ENCODE measurements at regions not wholly inside any gene's neighbourhood (a gene's known extent, or its start where the extent isn't known, plus 50 kb on each side); places are given as distances from the start of the nearest gene placed in this dataset.

DNA sequence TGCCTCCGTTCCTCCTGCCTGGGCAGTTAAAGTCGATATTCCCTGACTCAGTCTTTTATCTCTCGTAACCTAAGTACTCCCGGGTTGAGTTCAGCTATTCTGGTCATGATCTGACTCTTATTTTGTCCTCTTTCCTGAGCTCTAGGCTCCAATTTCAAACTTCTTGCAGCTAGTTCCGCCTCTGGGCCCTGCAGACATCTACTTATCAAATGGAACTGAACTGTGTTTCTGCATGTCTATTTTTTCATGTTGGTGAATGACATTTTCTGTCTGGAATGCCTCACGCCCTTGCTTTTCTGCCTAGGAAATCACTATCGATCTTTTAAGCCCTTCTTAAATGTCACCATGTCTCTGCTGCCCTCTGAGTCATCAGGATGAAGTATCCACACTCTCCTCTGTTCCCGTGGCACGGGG is 101.5 kb downstream of the VAPA start:
- H3F3A ChIP-seq (ENCODE audit: control insufficient read depth, insufficient read depth): no peaks in the 10 kb centered on the region
- H3K79me2 ChIP-seq (ENCODE audit: control insufficient read depth, low read length): no peaks in the 10 kb centered on the region
- no peak overlapping the region for H3K4me3 ChIP-seq (ENCODE audit: low read length)
- no peak overlapping the region for H3K4me2 ChIP-seq (ENCODE audit: low read length)
- no peaks in the 10 kb centered on the region for H3K27me3 ChIP-seq (ENCODE audit: control insufficient read depth, low read length)
- no peaks in the 10 kb centered on the region for H4K20me1 ChIP-seq (ENCODE audit: control insufficient read depth, insufficient read depth, low read depth, low read length)
- H3K9me2 ChIP-seq (replicated peaks; ENCODE audit: control insufficient read depth, low read length): no peaks in the 10 kb centered on the region
- TF ChIP-seq, protein P1, sequence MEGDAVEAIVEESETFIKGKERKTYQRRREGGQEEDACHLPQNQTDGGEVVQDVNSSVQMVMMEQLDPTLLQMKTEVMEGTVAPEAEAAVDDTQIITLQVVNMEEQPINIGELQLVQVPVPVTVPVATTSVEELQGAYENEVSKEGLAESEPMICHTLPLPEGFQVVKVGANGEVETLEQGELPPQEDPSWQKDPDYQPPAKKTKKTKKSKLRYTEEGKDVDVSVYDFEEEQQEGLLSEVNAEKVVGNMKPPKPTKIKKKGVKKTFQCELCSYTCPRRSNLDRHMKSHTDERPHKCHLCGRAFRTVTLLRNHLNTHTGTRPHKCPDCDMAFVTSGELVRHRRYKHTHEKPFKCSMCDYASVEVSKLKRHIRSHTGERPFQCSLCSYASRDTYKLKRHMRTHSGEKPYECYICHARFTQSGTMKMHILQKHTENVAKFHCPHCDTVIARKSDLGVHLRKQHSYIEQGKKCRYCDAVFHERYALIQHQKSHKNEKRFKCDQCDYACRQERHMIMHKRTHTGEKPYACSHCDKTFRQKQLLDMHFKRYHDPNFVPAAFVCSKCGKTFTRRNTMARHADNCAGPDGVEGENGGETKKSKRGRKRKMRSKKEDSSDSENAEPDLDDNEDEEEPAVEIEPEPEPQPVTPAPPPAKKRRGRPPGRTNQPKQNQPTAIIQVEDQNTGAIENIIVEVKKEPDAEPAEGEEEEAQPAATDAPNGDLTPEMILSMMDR (IDR thresholded peaks at IDR 0.05; ENCODE audit: low read depth, low read length, poor library complexity, severe bottlenecking): no peak
- no peak for TF ChIP-seq EZH2phosphoT487 (IDR thresholded peaks at IDR 0.05; ENCODE audit: borderline replicate concordance, low read length)
- no peaks in the 10 kb centered on the region for H3K36me3 ChIP-seq (ENCODE audit: control insufficient read depth, low read length)
- H3K9me3 ChIP-seq (ENCODE audit: control insufficient read depth, insufficient read depth, low read length): no peaks in the 10 kb centered on the region
- H3K4me1 ChIP-seq (ENCODE audit: control insufficient read depth, low read length): peaks cover 25% of the 10 kb centered on the region
- no peak overlapping the region for H3K27ac ChIP-seq (ENCODE audit: low read depth, low read length)

- H3K9me2 ChIP-seq (replicated peaks; ENCODE audit: control insufficient read depth, low read length): no peaks in the 10 kb centered on the region
- no peaks in the 10 kb centered on the region for H3K36me3 ChIP-seq (ENCODE audit: control insufficient read depth, low read length)
- H3K9me3 ChIP-seq (ENCODE audit: control insufficient read depth, insufficient read depth, low read length): no peaks in the 10 kb centered on the region
- TF ChIP-seq EZH2phosphoT487 (IDR thresholded peaks at IDR 0.05; ENCODE audit: borderline replicate concordance, low read length): no peak
- TF ChIP-seq, protein P1 (IDR thresholded peaks at IDR 0.05; ENCODE audit: low read depth, low read length, poor library complexity, severe bottlenecking): peak; percentile 27
- no peaks in the 10 kb centered on the region for H3F3A ChIP-seq (ENCODE audit: control insufficient read depth, insufficient read depth)
- no peaks in the 10 kb centered on the region for H4K20me1 ChIP-seq (ENCODE audit: control insufficient read depth, insufficient read depth, low read depth, low read length)
- no peaks in the 10 kb centered on the region for H3K27me3 ChIP-seq (ENCODE audit: control insufficient read depth, low read length)
- peaks cover 25% of the 10 kb centered on the region for H3K4me1 ChIP-seq (ENCODE audit: control insufficient read depth, low read length)
- H3K79me2 ChIP-seq (ENCODE audit: control insufficient read depth, low read length): no peaks in the 10 kb centered on the region
- H3K4me2 ChIP-seq (ENCODE audit: low read length): peak overlapping the region; percentile 56
- peak overlapping the region; percentile 36 for H3K4me3 ChIP-seq (ENCODE audit: low read length)
- H3K27ac ChIP-seq (ENCODE audit: low read depth, low read length): 0 out of 2 replicates have a peak overlapping the region, but pooled peaks have one; percentile 3
Observed at GRCh38 chr18:10015941-10016819, 102.4 kb downstream of the VAPA start.

DNA sequence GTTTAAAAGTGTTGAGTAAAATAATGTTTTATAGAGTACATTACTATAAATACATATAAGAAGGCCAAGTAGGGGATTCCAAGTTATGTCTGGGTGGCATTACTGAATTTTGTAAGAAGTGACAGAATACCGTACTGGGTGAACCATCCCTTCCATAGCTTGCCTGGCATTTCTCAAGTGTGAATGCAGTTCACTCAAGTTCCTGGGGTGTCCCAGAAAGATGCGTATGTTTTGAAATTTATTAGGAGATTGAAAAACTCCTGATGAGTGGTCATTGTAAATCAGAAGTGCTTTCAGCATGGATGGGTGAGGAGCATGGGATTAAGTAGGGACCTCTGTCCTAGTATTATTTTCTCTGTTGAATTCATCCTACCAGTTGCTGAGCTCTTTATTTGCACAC is 103.2 kb downstream of the VAPA start:
- no peak overlapping the region for H3K27ac ChIP-seq (ENCODE audit: low read depth, low read length)
- H3K36me3 ChIP-seq (ENCODE audit: control insufficient read depth, low read length): no peaks in the 10 kb centered on the region

More for the DNA sequence above, 103.2 kb downstream of the VAPA start:
- Histone ChIP-seq H3K4me2 (ENCODE audit: low read length) (peak overlapping the region; percentile 56; the same call in 1 of the 2 replicates), H3K4me1 (ENCODE audit: control insufficient read depth, low read length) (peaks cover 25% of the 10 kb centered on the region), H3K27me3 (ENCODE audit: control insufficient read depth, low read length) (no peaks in the 10 kb centered on the region), H3K9me3 (ENCODE audit: control insufficient read depth, insufficient read depth, low read length) (no peaks in the 10 kb centered on the region), H3K79me2 (ENCODE audit: control insufficient read depth, low read length) (no peaks in the 10 kb centered on the region), H3K9me2 (replicated peaks; ENCODE audit: control insufficient read depth, low read length) (no peaks in the 10 kb centered on the region), H4K20me1 (ENCODE audit: control insufficient read depth, insufficient read depth, low read depth, low read length) (no peaks in the 10 kb centered on the region), H3F3A (ENCODE audit: control insufficient read depth, insufficient read depth) (no peaks in the 10 kb centered on the region), H3K4me3 (ENCODE audit: low read length) (no peak overlapping the region)
- TF ChIP-seq, protein P1 (IDR thresholded peaks at IDR 0.05; ENCODE audit: low read depth, low read length, poor library complexity, severe bottlenecking): no peak
- no peak for TF ChIP-seq EZH2phosphoT487 (IDR thresholded peaks at IDR 0.05; ENCODE audit: borderline replicate concordance, low read length)
